Neural progenitor cell (in vitro differentiated cells): ENCODE measurements at regions not wholly inside any gene's neighbourhood (a gene's known extent, or its start where the extent isn't known, plus 50 kb on each side); places are given as distances from the start of the nearest gene placed in this dataset.
"Not testable (repeated sequence)": the region's sequence is repeated elsewhere in the genome, so short reads cannot be mapped to it uniquely, and the experiment has no call there.

Experiments
- DNase-seq: peaks from one replicate; pipeline ENCODE4 v3.0.0-alpha.2; 2016; ENCODE audit warnings: low spot score
- H2AFZ ChIP-seq: fragments of 200-600 bp; sonication (generic); replicated peaks from 2 replicates; pipeline ENCODE4 v1.6.1; 2016; ENCODE audit warnings: antibody characterized with exemption
- H3F3A ChIP-seq: fragments of 200-600 bp; sonication (generic); 2 replicates; pipeline ENCODE4 v1.6.1; 2016; ENCODE audit warnings: antibody characterized with exemption, low read depth
- H3K27ac ChIP-seq: fragments of 200-600 bp; sonication (generic); 2 replicates; pipeline ENCODE4 v1.5.1; 2016; ENCODE audit warnings: mild to moderate bottlenecking
- H3K27me3 ChIP-seq: fragments of 200-600 bp; sonication (generic); 2 replicates; pipeline ENCODE4 v1.6.1; 2016; ENCODE audit warnings: mild to moderate bottlenecking, moderate library complexity
- H3K36me3 ChIP-seq: fragments of 200-600 bp; sonication (generic); 2 replicates; pipeline ENCODE4 v1.5.1; 2016
- H3K4me1 ChIP-seq: fragments of 200-600 bp; sonication (generic); 2 replicates; pipeline ENCODE4 v1.6.1; 2016; ENCODE audit warnings: mixed run types
- H3K4me2 ChIP-seq: fragments of 200-600 bp; sonication (generic); 2 replicates; pipeline ENCODE4 v1.6.1; 2016
- H3K4me3 ChIP-seq: fragments of 200-600 bp; sonication (generic); 2 replicates; pipeline ENCODE4 v1.5.1; 2016
- H3K79me2 ChIP-seq: fragments of 200-600 bp; sonication (generic); 2 replicates; pipeline ENCODE4 v1.6.1; 2016; ENCODE audit warnings: low read depth
- H3K9ac ChIP-seq: fragments of 200-600 bp; sonication (generic); 2 replicates; pipeline ENCODE4 v1.6.1; 2016
- H3K9me3 ChIP-seq: fragments of 200-600 bp; sonication (generic); 2 replicates; pipeline ENCODE4 v1.5.1; 2016; ENCODE audit warnings: low read depth
- H4K20me1 ChIP-seq: fragments of 200-600 bp; sonication (generic); 2 replicates; pipeline ENCODE4 v1.6.1; 2016; ENCODE audit warnings: low read depth
- H3K27ac Mint-ChIP-seq: 3 replicates; pipeline ENCODE4 v1.8.0; 2021; ENCODE audit warnings: mixed read lengths
- H3K27me3 Mint-ChIP-seq: 2 replicates; pipeline ENCODE4 v1.8.0; 2022; ENCODE audit warnings: low read depth, mild to moderate bottlenecking, inconsistent platforms, moderate library complexity, mixed read lengths; ENCODE audit not compliant: insufficient read depth
- H3K36me3 Mint-ChIP-seq: 3 replicates; pipeline ENCODE4 v1.8.0; 2021; ENCODE audit warnings: mixed read lengths
- H3K4me1 Mint-ChIP-seq: 3 replicates; pipeline ENCODE4 v1.8.0; 2021; ENCODE audit warnings: mixed read lengths
- H3K4me3 Mint-ChIP-seq: 3 replicates; pipeline ENCODE4 v1.8.0; 2021; ENCODE audit warnings: mild to moderate bottlenecking, moderate library complexity, mixed read lengths
- H3K9me3 Mint-ChIP-seq: 3 replicates; pipeline ENCODE4 v1.8.0; 2020; ENCODE audit warnings: mixed read lengths

- not testable (repeated sequence) for H3F3A ChIP-seq, H3K4me3 ChIP-seq, H3K9ac ChIP-seq, H3K79me2 ChIP-seq, H3K27me3 Mint-ChIP-seq, H3K4me2 ChIP-seq, H3K4me1 ChIP-seq, H3K4me3 Mint-ChIP-seq, H3K27ac ChIP-seq, H3K36me3 Mint-ChIP-seq, H3K9me3 ChIP-seq, H3K27ac Mint-ChIP-seq, DNase-seq, H3K36me3 ChIP-seq, H3K27me3 ChIP-seq, H2AFZ ChIP-seq, H4K20me1 ChIP-seq, H3K9me3 Mint-ChIP-seq, H3K4me1 Mint-ChIP-seq
Observed at GRCh38 chr2:87539151-87539943, 208.5 kb upstream of the PLGLB2 start.

GRCh38 chr2:87540242-87540641, 207.6 kb upstream of the PLGLB2 start:
- not testable (repeated sequence) for H3K9me3 Mint-ChIP-seq, H3F3A ChIP-seq, DNase-seq, H3K9me3 ChIP-seq, H4K20me1 ChIP-seq, H2AFZ ChIP-seq, H3K27ac Mint-ChIP-seq, H3K9ac ChIP-seq, H3K4me1 ChIP-seq, H3K27ac ChIP-seq, H3K4me3 ChIP-seq, H3K36me3 Mint-ChIP-seq, H3K79me2 ChIP-seq, H3K36me3 ChIP-seq, H3K4me2 ChIP-seq, H3K27me3 Mint-ChIP-seq, H3K4me3 Mint-ChIP-seq, H3K4me1 Mint-ChIP-seq, H3K27me3 ChIP-seq

GRCh38 chr2:87542599-87543174, 205.2 kb upstream of the PLGLB2 start:
- not testable (repeated sequence) for H3K4me1 ChIP-seq, H3K9me3 ChIP-seq, H3K9ac ChIP-seq, H4K20me1 ChIP-seq, H3K79me2 ChIP-seq, H3K4me3 Mint-ChIP-seq, H3K27ac Mint-ChIP-seq, H3K36me3 ChIP-seq, H3K27me3 Mint-ChIP-seq, H3K4me2 ChIP-seq, H2AFZ ChIP-seq, H3K4me1 Mint-ChIP-seq, H3K27me3 ChIP-seq, H3K4me3 ChIP-seq, H3K27ac ChIP-seq, H3K9me3 Mint-ChIP-seq, H3F3A ChIP-seq, DNase-seq, H3K36me3 Mint-ChIP-seq

- not testable (repeated sequence) for H3K4me3 Mint-ChIP-seq, H3K27me3 Mint-ChIP-seq, H3K36me3 Mint-ChIP-seq
Observed at GRCh38 chr2:87543797-87544196, 204.1 kb upstream of the PLGLB2 start.

GRCh38 chr2:87547106-87547505, 200.8 kb upstream of the PLGLB2 start:
- H3K4me2 ChIP-seq, H3K27me3 Mint-ChIP-seq, H3K27ac ChIP-seq, H3K27ac Mint-ChIP-seq, H3F3A ChIP-seq, DNase-seq, H3K9ac ChIP-seq, H3K9me3 Mint-ChIP-seq, H3K36me3 ChIP-seq, H3K4me1 ChIP-seq, H3K4me3 ChIP-seq, H4K20me1 ChIP-seq, H2AFZ ChIP-seq, H3K79me2 ChIP-seq, H3K9me3 ChIP-seq, H3K4me1 Mint-ChIP-seq, H3K27me3 ChIP-seq, H3K4me3 Mint-ChIP-seq, H3K36me3 Mint-ChIP-seq: not testable (repeated sequence)

More at GRCh38 chr2:87543797-87544196, 204.1 kb upstream of the PLGLB2 start:
- DNase-seq, H3K27ac ChIP-seq, H3K4me3 ChIP-seq, H2AFZ ChIP-seq, H3K27me3 ChIP-seq, H3K36me3 ChIP-seq, H3K9me3 Mint-ChIP-seq, H4K20me1 ChIP-seq, H3K4me1 Mint-ChIP-seq, H3K4me2 ChIP-seq, H3K9ac ChIP-seq, H3K9me3 ChIP-seq, H3F3A ChIP-seq, H3K4me1 ChIP-seq, H3K79me2 ChIP-seq, H3K27ac Mint-ChIP-seq: not testable (repeated sequence)

- not testable (repeated sequence) for H3F3A ChIP-seq, H2AFZ ChIP-seq, H3K9me3 ChIP-seq, H3K27me3 Mint-ChIP-seq, H3K9me3 Mint-ChIP-seq, H3K9ac ChIP-seq, H3K36me3 ChIP-seq, H3K36me3 Mint-ChIP-seq, H3K27me3 ChIP-seq, H3K27ac ChIP-seq, H3K4me3 Mint-ChIP-seq, H3K4me1 Mint-ChIP-seq, H3K4me1 ChIP-seq, H3K79me2 ChIP-seq, H3K27ac Mint-ChIP-seq, DNase-seq, H4K20me1 ChIP-seq, H3K4me2 ChIP-seq, H3K4me3 ChIP-seq
Observed at GRCh38 chr2:87547966-87548365, 199.9 kb upstream of the PLGLB2 start.

GRCh38 chr2:87548681-87549536, 199.0 kb upstream of the PLGLB2 start:
- DNase-seq, H3K9me3 ChIP-seq, H3F3A ChIP-seq, H3K4me3 ChIP-seq, H3K4me3 Mint-ChIP-seq, H3K9ac ChIP-seq, H3K9me3 Mint-ChIP-seq, H3K4me2 ChIP-seq, H3K27me3 Mint-ChIP-seq, H3K4me1 ChIP-seq, H2AFZ ChIP-seq, H3K36me3 Mint-ChIP-seq, H3K27ac Mint-ChIP-seq, H3K36me3 ChIP-seq, H3K27me3 ChIP-seq, H4K20me1 ChIP-seq, H3K4me1 Mint-ChIP-seq, H3K27ac ChIP-seq, H3K79me2 ChIP-seq: not testable (repeated sequence)
